ENCODE measurements at regions not wholly inside any gene's neighbourhood (a gene's known extent, or its start where the extent isn't known, plus 50 kb on each side); places are given as distances from the start of the nearest gene placed in this dataset.
"Not testable (repeated sequence)": the region's sequence is repeated elsewhere in the genome, so short reads cannot be mapped to it uniquely, and the experiment has no call there.

GRCh38 chr3:177337541-177338331, 140.5 kb upstream of the TBL1XR1 start:
- TF ChIP-seq CTCF (IDR thresholded peaks at IDR 0.05; ENCODE audit: low read depth, low read length), result no peak
- no peak overlapping the region for H3K4me3 ChIP-seq (ENCODE audit: low read depth, low read length)

DNA sequence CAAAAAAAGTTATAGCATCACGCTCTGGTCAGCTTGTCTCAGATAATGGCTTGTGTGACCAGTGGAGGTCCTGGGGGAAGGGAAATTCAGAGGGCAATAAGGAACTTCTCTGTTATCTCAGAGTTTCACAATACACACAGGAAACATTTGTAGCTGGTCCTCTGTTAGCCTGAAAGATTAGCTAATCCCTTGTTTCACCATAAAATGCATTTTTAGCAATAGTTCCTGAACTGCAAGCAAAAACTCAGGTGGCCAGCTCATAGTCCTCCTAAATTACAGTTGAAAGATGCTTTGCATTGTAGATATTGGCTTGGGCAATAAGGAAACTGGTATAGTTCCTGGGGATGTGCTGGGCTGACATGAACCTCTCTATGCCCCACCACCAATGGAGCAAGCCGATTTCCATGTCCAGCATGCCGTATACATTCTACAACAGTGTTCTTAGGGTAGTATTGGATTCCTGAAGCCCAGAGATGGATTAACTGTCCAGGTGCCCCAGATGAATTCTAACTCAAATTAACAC, 141.5 kb upstream of the TBL1XR1 start:
- H3K4me3 ChIP-seq (ENCODE audit: low read depth, low read length), result no peak overlapping the region
- no peak for TF ChIP-seq CTCF (IDR thresholded peaks at IDR 0.05; ENCODE audit: low read depth, low read length)

- not testable (repeated sequence) for H3K4me3 ChIP-seq (ENCODE audit: low read depth, low read length)
These were observed 142.0 kb upstream of the TBL1XR1 start for GRCh38 chr3:177339220-177339703.

DNA sequence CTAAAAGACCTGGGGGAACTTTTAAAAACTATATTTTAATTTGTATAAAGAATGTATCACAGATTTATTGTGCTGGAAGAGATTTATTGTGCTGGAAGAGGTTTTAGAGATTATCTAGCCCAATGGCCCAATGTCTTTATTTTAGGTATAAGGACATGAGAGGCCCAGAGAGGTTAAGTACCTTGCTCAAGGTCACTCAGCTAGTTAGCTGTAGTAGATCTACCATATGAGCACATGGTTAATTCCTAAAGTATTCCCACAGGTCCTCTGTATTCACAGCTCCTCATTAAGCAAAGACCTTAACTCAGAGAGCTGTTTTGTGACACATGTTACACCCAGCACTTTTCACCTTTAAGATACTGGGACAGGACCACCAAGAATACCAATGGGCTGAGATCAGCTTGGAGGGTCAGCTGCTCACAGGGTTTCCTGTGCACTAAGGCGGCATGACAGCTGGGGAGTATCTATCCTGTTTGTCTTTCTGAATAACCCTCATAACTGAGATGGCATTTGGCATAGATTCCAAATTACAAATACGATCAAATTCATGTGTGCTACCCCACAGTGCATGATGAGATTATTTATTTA, 143.1 kb upstream of the TBL1XR1 start:
- H3K4me3 ChIP-seq (ENCODE audit: low read depth, low read length), result no peak overlapping the region
- no peak for TF ChIP-seq CTCF (IDR thresholded peaks at IDR 0.05; ENCODE audit: low read depth, low read length)

DNA sequence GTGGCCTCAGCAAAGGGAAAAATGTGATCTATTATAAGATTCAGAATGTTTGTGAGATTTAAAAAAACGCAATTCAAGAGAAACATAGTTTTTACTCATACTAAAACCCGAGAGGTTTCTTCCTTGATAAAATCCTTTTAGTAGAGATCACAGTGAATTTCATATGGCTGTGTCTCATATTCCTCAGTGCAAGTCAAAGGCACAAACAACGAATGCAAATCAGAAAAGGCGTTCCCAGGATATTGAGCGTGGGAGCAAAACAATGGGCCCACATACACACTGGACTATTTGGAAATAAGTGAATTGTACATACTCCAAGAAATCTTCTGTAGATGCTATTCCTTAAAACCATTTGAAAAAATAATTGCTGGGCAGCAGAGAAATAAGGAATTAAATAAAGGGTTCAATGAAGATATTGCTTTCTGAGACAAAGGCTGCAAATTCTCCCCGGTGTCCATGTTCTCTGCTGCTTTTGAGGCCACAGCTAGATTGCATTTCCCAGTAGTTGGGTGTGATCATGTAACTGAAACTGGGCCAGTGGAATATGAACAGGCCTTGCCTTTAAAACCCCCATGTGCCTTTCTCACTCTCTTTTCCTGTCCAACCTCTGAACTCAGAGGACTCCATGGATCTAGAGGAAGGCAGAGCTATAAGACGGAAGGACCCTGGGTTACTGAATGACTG, 144.6 kb upstream of the TBL1XR1 start:
- no peak overlapping the region for H3K4me3 ChIP-seq (ENCODE audit: low read depth, low read length)
- no peak for TF ChIP-seq CTCF (IDR thresholded peaks at IDR 0.05; ENCODE audit: low read depth, low read length)

GRCh38 chr3:177343122-177343625, 145.9 kb upstream of the TBL1XR1 start:
- H3K4me3 ChIP-seq (ENCODE audit: low read depth, low read length), result no peak overlapping the region
- no peak for TF ChIP-seq CTCF (IDR thresholded peaks at IDR 0.05; ENCODE audit: low read depth, low read length)

- TF ChIP-seq CTCF (IDR thresholded peaks at IDR 0.05; ENCODE audit: low read depth, low read length), result no peak
- 0 out of 2 replicates have a peak overlapping the region, but pooled peaks have one; percentile 20 for H3K4me3 ChIP-seq (ENCODE audit: low read depth, low read length)
These were observed 148.0 kb upstream of the TBL1XR1 start for GRCh38 chr3:177345049-177345972.

Measured in WI38 (cell line).